Choroid plexus epithelial cell (primary cell): ENCODE measurements at regions not wholly inside any gene's neighbourhood (a gene's known extent, or its start where the extent isn't known, plus 50 kb on each side); places are given as distances from the start of the nearest gene placed in this dataset.
A peak's percentile ranks its signal among the peaks of the same experiment; 100 is the strongest.
"Not testable (repeated sequence)": the region's sequence is repeated elsewhere in the genome, so short reads cannot be mapped to it uniquely, and the experiment has no call there.

Experiments
- DNase-seq: peaks from one replicate; pipeline ENCODE4 v3.0.0-alpha.2; 2010; ENCODE audit warnings: low read depth
- H3K4me3 ChIP-seq: 2 replicates; pipeline ENCODE4 v1.5.1; 2011; ENCODE audit warnings: low read depth, mild to moderate bottlenecking, control low read depth, low read length, moderate library complexity
- TF ChIP-seq, protein P1 (sequence below): conservative IDR thresholded peaks from 2 replicates; pipeline ENCODE4 v1.5.1; 2011; ENCODE audit warnings: low read depth, mild to moderate bottlenecking, control low read depth, inconsistent platforms, low read length, moderate library complexity

DNA sequence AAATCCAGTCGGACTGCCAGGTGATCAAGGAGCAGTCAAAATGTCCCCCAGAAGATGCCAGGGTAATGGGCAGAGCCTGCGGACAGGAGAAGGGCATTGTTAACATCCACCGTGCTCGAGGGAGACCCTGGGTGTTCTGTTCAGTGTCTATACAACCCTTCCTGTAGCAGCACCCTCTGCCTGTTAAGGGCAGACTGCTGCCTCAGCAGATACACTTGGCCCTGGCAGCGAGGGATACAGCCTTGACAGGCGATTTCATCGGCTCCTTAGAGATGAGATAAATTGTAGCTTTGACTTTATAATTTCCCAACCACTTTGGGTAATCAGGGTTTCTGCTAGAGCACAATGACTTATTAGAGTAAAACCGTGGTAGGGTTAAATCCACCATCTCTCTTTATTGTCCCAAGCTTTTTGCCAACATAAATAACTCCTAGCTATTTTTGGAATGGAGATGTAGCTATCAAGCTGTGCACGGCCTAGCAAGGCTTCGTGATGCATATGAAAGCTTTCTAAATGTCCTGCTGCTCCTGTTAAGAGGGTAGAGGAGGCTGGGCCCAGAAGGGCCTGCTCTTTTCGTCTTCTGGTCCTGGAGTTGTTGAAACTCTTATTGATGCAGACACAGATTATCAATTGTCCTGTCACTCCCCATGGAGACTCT lies 195.9 kb downstream of the CPEB2 start:
- DNase-seq: peak; percentile 88
- no peak overlapping the region for H3K4me3 ChIP-seq
- TF ChIP-seq, protein P1, sequence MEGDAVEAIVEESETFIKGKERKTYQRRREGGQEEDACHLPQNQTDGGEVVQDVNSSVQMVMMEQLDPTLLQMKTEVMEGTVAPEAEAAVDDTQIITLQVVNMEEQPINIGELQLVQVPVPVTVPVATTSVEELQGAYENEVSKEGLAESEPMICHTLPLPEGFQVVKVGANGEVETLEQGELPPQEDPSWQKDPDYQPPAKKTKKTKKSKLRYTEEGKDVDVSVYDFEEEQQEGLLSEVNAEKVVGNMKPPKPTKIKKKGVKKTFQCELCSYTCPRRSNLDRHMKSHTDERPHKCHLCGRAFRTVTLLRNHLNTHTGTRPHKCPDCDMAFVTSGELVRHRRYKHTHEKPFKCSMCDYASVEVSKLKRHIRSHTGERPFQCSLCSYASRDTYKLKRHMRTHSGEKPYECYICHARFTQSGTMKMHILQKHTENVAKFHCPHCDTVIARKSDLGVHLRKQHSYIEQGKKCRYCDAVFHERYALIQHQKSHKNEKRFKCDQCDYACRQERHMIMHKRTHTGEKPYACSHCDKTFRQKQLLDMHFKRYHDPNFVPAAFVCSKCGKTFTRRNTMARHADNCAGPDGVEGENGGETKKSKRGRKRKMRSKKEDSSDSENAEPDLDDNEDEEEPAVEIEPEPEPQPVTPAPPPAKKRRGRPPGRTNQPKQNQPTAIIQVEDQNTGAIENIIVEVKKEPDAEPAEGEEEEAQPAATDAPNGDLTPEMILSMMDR: peak; percentile 43

DNA sequence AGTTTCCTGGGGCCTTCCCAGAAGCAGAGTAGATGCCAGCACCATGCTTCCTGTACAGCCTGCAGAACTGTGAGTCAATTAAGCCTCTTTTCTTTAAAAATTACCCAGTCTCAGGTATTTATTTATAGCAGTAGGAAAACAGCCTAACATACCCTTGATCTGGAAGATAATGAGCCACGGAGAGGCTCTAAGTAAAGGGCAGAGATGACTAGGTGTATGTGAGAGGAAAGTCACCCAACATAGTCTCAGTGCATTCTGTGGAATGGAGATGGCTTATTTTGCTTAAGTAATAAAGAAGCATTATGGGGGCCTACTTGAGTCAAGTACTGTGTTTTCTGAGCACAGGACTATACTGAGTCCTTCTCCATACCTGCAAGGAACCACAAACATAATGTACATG lies 199.5 kb downstream of the CPEB2 start:
- no peak for DNase-seq
- TF ChIP-seq, protein P1: no peak
- no peak overlapping the region for H3K4me3 ChIP-seq

DNA sequence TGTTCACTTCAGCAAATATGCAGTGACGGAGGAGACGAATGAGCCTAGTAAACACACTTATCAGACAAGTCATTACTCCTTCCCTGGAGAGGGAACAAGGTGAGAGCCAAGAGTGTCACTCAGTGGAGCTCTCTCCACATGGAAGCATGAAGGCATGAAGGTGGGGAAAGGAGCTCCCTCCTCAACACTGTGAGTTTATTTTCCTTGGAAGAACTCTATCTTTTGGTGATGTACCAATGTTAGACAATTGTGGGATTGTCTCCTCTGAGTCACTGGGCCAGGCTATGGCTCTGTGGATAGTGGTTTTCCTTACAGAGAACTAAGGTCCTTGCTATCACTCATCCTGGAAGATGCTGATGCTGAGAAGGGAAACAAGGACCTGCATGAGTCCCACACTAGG lies 200.2 kb downstream of the CPEB2 start:
- H3K4me3 ChIP-seq: no peak overlapping the region
- TF ChIP-seq, protein P1: no peak
- DNase-seq: no peak

DNA sequence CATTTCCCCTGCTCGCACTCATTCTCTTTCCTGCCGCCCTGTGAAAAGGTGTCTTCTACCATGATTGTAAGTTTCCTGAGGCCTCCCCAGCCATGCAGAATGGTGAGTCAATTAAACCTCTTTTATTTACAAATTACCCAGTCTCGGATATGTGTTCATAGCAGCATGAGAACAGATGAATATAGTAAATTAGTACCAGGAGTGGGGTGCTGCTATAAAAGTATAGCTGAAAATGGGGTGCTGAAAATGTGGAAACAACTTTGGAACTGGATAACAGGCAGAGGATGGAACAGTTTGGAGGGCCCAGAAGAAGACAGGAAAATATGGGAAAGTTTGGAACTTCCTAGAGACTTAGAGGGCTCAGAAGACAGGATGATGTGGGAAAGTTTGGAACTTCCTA lies 204.2 kb downstream of the CPEB2 start:
- not testable (repeated sequence) for H3K4me3 ChIP-seq, DNase-seq

DNA sequence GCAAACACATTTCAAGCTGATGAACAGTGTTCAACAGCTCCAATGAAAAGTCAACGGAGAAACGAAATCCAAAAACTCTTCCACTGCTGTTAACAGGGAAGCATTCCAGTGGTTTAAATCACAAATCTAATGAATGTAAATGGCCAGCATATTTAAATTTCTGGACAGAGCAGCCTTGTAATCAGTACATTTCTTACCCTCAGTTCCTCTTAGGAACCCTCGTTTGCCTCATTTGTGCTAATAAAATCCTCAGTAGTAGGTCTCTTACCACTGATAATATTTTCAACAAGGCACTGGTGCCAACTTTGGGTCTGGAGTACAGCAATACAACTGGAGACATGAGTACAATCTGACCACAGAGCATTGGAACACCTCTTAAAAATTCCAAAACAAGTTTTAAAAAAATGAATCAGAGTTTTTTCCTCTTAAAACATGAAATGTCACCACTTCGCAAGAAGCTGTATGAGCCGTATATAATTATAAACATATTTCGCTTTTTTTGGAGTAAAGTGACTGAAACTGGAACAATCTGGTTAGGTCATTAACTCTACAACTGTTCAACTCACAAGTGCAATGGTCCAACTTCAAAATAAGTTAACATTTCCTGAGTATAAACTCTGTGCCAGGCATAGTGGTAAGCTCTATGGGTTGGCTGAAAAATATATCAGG lies 211.2 kb downstream of the CPEB2 start:
- DNase-seq: no peak
- no peak overlapping the region for H3K4me3 ChIP-seq
- TF ChIP-seq, protein P1: no peak

DNA sequence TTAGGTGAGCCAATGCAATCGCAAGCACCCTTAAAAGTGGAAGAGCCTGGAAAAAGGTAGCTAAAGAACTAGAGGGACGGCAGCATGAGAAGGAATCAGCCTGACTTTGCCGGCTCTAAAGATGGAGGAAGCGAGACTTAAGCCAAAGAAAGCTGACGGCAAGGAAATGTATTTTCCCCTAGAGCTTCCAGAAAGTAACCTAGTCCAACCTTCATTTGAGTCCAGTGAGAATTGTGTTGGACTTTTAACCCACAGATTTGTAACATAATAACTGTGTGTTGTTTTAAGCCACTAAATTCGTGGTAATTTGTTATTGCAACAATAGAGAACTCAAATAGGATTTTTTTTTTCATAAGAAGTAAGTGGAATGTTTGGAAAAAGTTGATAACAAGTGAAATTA lies 212.7 kb upstream of the C1QTNF7 start:
- no peak for DNase-seq
- TF ChIP-seq, protein P1: no peak
- H3K4me3 ChIP-seq: no peak overlapping the region

GRCh38 chr4:15226203-15226602 lies 201.6 kb upstream of the C1QTNF7 start:
- no peak for DNase-seq
- TF ChIP-seq, protein P1: no peak
- H3K4me3 ChIP-seq: no peak overlapping the region
